ENCODE measurements at regions not wholly inside any gene's neighbourhood (a gene's known extent, or its start where the extent isn't known, plus 50 kb on each side); places are given as distances from the start of the nearest gene placed in this dataset.

DNA sequence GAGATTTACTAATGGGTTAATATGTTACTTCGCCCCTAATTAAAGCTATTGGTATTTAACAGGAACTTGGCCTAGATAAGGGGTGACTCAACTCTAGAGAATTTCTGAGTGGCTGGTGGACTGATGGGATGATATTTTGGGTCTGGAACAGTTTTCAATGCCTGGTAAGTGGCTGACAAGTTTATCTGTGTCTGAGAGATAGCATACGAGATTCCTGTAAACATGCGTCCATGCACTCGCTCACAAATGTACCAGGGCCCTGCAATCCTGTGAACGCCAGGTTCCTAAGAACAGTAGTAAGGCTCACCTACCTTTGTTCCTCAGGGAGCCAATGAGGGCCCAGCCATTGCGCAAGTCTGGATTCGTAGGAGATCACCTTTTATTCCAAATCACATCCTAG lies 683.8 kb upstream of the ANKRD30A start:
- Histone ChIP-seq H2AFZ (replicated peaks; ENCODE audit: low read length, poor library complexity) (no peak overlapping the region), H2BK20ac (ENCODE audit: low read depth, low read length) (no peak overlapping the region; the same call in 1 of the 2 replicates), H3K9me3 (ENCODE audit: control insufficient read depth, insufficient read depth, low read length) (no peaks in the 10 kb centered on the region), H4K20me1 (ENCODE audit: insufficient read depth, low read length) (no peaks in the 10 kb centered on the region), H3K4ac (ENCODE audit: low read depth, low read length) (no peak overlapping the region), H3K27ac (ENCODE audit: insufficient read depth, low read length) (no peak overlapping the region), H4K8ac (ENCODE audit: low read depth in 2 of 2, low read length in 2 of 2) (0 out of 4 replicates have a peak overlapping the region, but pooled peaks of 1 of the 2 experiments have one; percentile 38), H3K4me2 (ENCODE audit: low read depth, low read length) (no peak overlapping the region), H3K9ac (ENCODE audit: low read depth, low read length) (no peak overlapping the region), H3K18ac (ENCODE audit: low read depth, low read length) (no peak overlapping the region), H4K91ac (ENCODE audit: insufficient read depth, low read depth, low read length) (no peak overlapping the region), H3K14ac (replicated peaks; ENCODE audit: low read depth, low read length) (peak overlapping the region; percentile 33; the same call in 1 of the 2 replicates), H2AK5ac (ENCODE audit: low read depth, low read length) (no peak overlapping the region), H4K5ac (ENCODE audit: low read depth, low read length) (no peak overlapping the region), H3K4me3 (ENCODE audit: insufficient read depth, low read depth, low read length) (no peak overlapping the region), H3K23ac (ENCODE audit: low read depth, low read length) (no peak overlapping the region), H2BK15ac (ENCODE audit: low read depth, low read length) (no peak overlapping the region), H3K4me1 (ENCODE audit: control insufficient read depth, insufficient read depth, low read length) (0 out of 2 replicates have a peak, but pooled peaks cover 2% of the 10 kb centered on the region), H3K36me3 (ENCODE audit: control insufficient read depth, insufficient read depth, low read length) (no peaks in the 10 kb centered on the region), H2BK120ac (ENCODE audit: low read depth, low read length) (0 out of 2 replicates have a peak overlapping the region, but pooled peaks have one; percentile 42), H2BK5ac (ENCODE audit: low read depth, low read length, poor library complexity, severe bottlenecking) (no peak overlapping the region), H3K56ac (ENCODE audit: extremely low read depth, insufficient read depth, low read length) (no peak overlapping the region), H3K27me3 (ENCODE audit: control insufficient read depth, insufficient read depth, low read length) (no peaks in the 10 kb centered on the region), H3K9me1 (ENCODE audit: insufficient read depth, low read length) (peaks cover 2% of the 10 kb centered on the region; the same call in 1 of the 2 replicates), H2AK9ac (replicated peaks; ENCODE audit: low read depth, low read length, poor library complexity) (no peak overlapping the region), H3K79me1 (ENCODE audit: low read depth in 1 of 2, low read length in 2 of 2) (no peaks in the 10 kb centered on the region)
- WGBS, 2 experiments (ENCODE audit: extremely low coverage in 2 of 2, insufficient read length in 1 of 2): 0% methylated on average over 1 of the region's 7 CpGs; no CpG with 5 or more reads in 1 of the 2 experiments
- TF ChIP-seq RCOR1 (IDR thresholded peaks at IDR 0.05; ENCODE audit: insufficient replicate concordance, low read length) (no peak), CEBPB (IDR thresholded peaks at IDR 0.05; ENCODE audit: low read depth, low read length) (peak; percentile 81), MXI1 (IDR thresholded peaks at IDR 0.05; ENCODE audit: borderline replicate concordance, low read depth, low read length) (no peak), MAFK (IDR thresholded peaks at IDR 0.05; ENCODE audit: low read depth, low read length) (no peak), CHD1 (IDR thresholded peaks at IDR 0.05; ENCODE audit: low read depth, low read length) (no peak)
- TF ChIP-seq, protein P1, sequence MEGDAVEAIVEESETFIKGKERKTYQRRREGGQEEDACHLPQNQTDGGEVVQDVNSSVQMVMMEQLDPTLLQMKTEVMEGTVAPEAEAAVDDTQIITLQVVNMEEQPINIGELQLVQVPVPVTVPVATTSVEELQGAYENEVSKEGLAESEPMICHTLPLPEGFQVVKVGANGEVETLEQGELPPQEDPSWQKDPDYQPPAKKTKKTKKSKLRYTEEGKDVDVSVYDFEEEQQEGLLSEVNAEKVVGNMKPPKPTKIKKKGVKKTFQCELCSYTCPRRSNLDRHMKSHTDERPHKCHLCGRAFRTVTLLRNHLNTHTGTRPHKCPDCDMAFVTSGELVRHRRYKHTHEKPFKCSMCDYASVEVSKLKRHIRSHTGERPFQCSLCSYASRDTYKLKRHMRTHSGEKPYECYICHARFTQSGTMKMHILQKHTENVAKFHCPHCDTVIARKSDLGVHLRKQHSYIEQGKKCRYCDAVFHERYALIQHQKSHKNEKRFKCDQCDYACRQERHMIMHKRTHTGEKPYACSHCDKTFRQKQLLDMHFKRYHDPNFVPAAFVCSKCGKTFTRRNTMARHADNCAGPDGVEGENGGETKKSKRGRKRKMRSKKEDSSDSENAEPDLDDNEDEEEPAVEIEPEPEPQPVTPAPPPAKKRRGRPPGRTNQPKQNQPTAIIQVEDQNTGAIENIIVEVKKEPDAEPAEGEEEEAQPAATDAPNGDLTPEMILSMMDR (conservative IDR thresholded peaks at IDR 0.05; ENCODE audit: low read depth, low read length): no peak
- POLR2A ChIA-PET (ENCODE audit: unreplicated experiment): no interaction called here
- ATAC-seq (ENCODE audit: low read depth) (no peak), DNase-seq (no peak)
- intact Hi-C loops (cut with micrococcal nuclease): no loop called here
- in situ Hi-C loops (cut with MboI; ENCODE audit: low sequenced_read_pairs): no loop called here
- dilution Hi-C loops (cut with HindIII; ENCODE audit: low sequenced_read_pairs, unreplicated experiment): no loop called here
- CTCF ChIA-PET: no interaction called here
- BruUV-seq (replicated peaks): no TSS peak

All from IMR-90 (cell line).